Endothelial cell of umbilical vein (primary cell): ENCODE measurements at regions not wholly inside any gene's neighbourhood (a gene's known extent, or its start where the extent isn't known, plus 50 kb on each side); places are given as distances from the start of the nearest gene placed in this dataset.
A peak's percentile ranks its signal among the peaks of the same experiment; 100 is the strongest.

Experiments used
- CTCF ChIP-seq, 2 donors: IDR thresholded peaks; 1 replicate in 1 of 2; 2 replicates in 1 of 2; pipeline ENCODE4 v1.5.1; 2011; ENCODE audit warnings: low read length in 2 of 2, mild to moderate bottlenecking in 2 of 2, moderate library complexity in 2 of 2, control low read depth in 1 of 2, inconsistent platforms in 1 of 2, low read depth in 1 of 2; ENCODE audit not compliant: insufficient read depth in 1 of 2; ENCODE audit errors: extremely low read depth in 1 of 2
- EZH2 ChIP-seq: IDR thresholded peaks from 2 replicates; pipeline ENCODE4 v1.6.1; 2012; ENCODE audit warnings: borderline replicate concordance, low read depth, mild to moderate bottlenecking, moderate library complexity, low read length, inconsistent platforms; ENCODE audit not compliant: severe bottlenecking
- FOS ChIP-seq: IDR thresholded peaks from 2 replicates; pipeline ENCODE4 v1.6.1; 2011; ENCODE audit warnings: mild to moderate bottlenecking, low read length, moderate library complexity, borderline replicate concordance; ENCODE audit not compliant: insufficient read depth
- JUN ChIP-seq: IDR thresholded peaks from 2 replicates; pipeline ENCODE4 v1.6.1; 2011; ENCODE audit warnings: borderline replicate concordance, low read depth; ENCODE audit not compliant: insufficient read length, insufficient read depth
- MYC ChIP-seq: IDR thresholded peaks from one replicate; pipeline ENCODE4 v1.6.1; 2011; ENCODE audit warnings: mild to moderate bottlenecking, low read depth, low read length
- POLR2A ChIP-seq: IDR thresholded peaks from 2 replicates; pipeline ENCODE4 v1.6.1; 2012; ENCODE audit warnings: low read depth, mild to moderate bottlenecking, control low read depth, low read length
- POLR2AphosphoS5 ChIP-seq: IDR thresholded peaks from 2 replicates; pipeline ENCODE4 v1.6.1; 2012; ENCODE audit warnings: low read depth, mild to moderate bottlenecking, control low read depth, low read length, moderate library complexity; ENCODE audit not compliant: insufficient read depth
- TF ChIP-seq, protein P1 (sequence below): IDR thresholded peaks from 2 replicates; pipeline ENCODE4 v1.6.1; 2011; ENCODE audit not compliant: insufficient read depth, insufficient read length

DNA sequence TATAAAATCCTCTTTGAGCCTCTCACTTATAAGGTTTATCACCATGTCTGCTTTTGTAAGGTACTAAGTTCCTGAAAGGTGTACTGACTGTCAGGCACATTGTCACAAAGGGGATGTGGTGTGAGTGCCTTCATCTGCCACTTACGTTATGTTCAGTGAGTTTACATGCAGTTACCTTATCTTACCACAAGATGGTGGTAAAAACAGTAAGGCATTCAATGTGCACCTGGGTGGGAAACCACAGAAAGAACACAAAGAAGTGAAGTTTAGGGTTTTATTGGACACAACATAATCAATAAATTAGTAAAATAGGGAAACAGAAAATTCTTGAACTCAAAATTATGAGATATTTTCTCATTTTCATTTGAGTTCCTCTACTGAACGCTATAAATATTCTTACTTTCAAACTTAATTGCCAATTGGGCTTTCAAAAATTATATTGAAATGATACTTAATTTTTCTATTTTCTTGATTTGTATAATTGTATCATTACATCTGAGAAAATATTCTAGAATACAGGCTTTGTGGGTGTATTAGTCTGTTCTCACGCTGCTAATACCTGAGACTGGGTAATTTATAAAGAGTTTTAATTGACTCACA is 650.8 kb downstream of the PCDH7 start:
- TF ChIP-seq POLR2A (no peak), CTCF (IDR thresholded peaks at IDR 0.05; ENCODE audit: extremely low read depth in 1 of 2, insufficient read depth in 1 of 2, low read depth in 1 of 2, low read length in 2 of 2) (peak; percentile 53 to 62), EZH2 (no peak), MYC (no peak), FOS (no peak), JUN (no peak), POLR2AphosphoS5 (no peak)
- TF ChIP-seq, protein P1, sequence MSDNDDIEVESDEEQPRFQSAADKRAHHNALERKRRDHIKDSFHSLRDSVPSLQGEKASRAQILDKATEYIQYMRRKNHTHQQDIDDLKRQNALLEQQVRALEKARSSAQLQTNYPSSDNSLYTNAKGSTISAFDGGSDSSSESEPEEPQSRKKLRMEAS, result no peak
